ENCODE measurements at regions not wholly inside any gene's neighbourhood (a gene's known extent, or its start where the extent isn't known, plus 50 kb on each side); places are given as distances from the start of the nearest gene placed in this dataset.

GRCh38 chr5:36356915-36357314 is 55.2 kb upstream of the RANBP3L start:
- 20% methylated on average over 2 of the region's 2 CpGs for WGBS (ENCODE audit: insufficient coverage, insufficient replicate concordance, low lambda C conversion rate, missing lambda C conversion rate)
- H3K9me3 ChIP-seq (replicated peaks; ENCODE audit: control insufficient read depth, insufficient read depth, low read length), result no peaks in the 10 kb centered on the region
- no peak overlapping the region for H2AFZ ChIP-seq (ENCODE audit: control insufficient read depth, low read depth, low read length)
- ATAC-seq (no peak), DNase-seq (ENCODE audit: low read depth, low spot score) (no peak), FAIRE-seq (no peak)
- ChIA-PET SMC1A (ENCODE audit: uncharacterized antibody, unreplicated experiment) (no interaction called here), POLR2A (no interaction called here), CTCF (no interaction called here), RAD21 (ENCODE audit: unreplicated experiment) (no interaction called here)
- H3K36me3 ChIP-seq (ENCODE audit: control insufficient read depth in 2 of 2, insufficient read depth in 2 of 2, low read length in 1 of 2), result no peaks in the 10 kb centered on the region
- no peaks in the 10 kb centered on the region; the same call in 1 of the 2 replicates for H3K4me1 ChIP-seq (ENCODE audit: control insufficient read depth, insufficient read depth, low read length)
- no peak overlapping the region for H3K27ac ChIP-seq (ENCODE audit: control insufficient read depth, insufficient read depth)
- H3K4me3 ChIP-seq, result no peak overlapping the region
- H3K9ac ChIP-seq (ENCODE audit: control insufficient read depth, insufficient read depth, low read length), result no peak overlapping the region
- no peaks in the 10 kb centered on the region for H3K79me2 ChIP-seq (ENCODE audit: control insufficient read depth, insufficient read depth, low read length)
- H3K4me2 ChIP-seq (ENCODE audit: control insufficient read depth, insufficient read depth), result no peak overlapping the region
- no TSS peak for BruUV-seq (replicated peaks)
- no peaks in the 10 kb centered on the region for H3K27me3 ChIP-seq (replicated peaks in 1 of 2; ENCODE audit: control insufficient read depth in 2 of 2, insufficient read depth in 2 of 2, low read length in 1 of 2)
- intact Hi-C loops (cut with micrococcal nuclease; ENCODE audit: unreplicated experiment) (no loop called here), in situ Hi-C loops (cut with MboI) (no loop called here)
- TF ChIP-seq CHD2 (IDR thresholded peaks at IDR 0.05; ENCODE audit: borderline replicate concordance, low read depth, low read length) (no peak), KAT2A (conservative IDR thresholded peaks at IDR 0.05; ENCODE audit: control insufficient read depth, low read depth, low read length) (no peak), CBFB (IDR thresholded peaks at IDR 0.05; ENCODE audit: low read depth) (no peak), ETV6 (conservative IDR thresholded peaks at IDR 0.05 in 1 of 2, IDR thresholded peaks at IDR 0.05 in 1 of 2; ENCODE audit: borderline replicate concordance in 1 of 2, low read depth in 1 of 2) (no peak), IKZF1 (conservative IDR thresholded peaks at IDR 0.05) (no peak), DPF2 (IDR thresholded peaks at IDR 0.05) (no peak), SREBF1 (IDR thresholded peaks at IDR 0.05; ENCODE audit: low read length) (no peak), GATAD2B (conservative IDR thresholded peaks at IDR 0.05; ENCODE audit: low read depth) (no peak), NFYB (IDR thresholded peaks at IDR 0.05; ENCODE audit: insufficient read depth, low read depth, low read length) (no peak), PAX5 (IDR thresholded peaks at IDR 0.05; ENCODE audit: borderline replicate concordance, low read depth, low read length) (no peak), MTA3 (IDR thresholded peaks at IDR 0.05; ENCODE audit: borderline replicate concordance, low read length) (no peak), BCLAF1 (IDR thresholded peaks at IDR 0.05) (no peak), E2F4 (IDR thresholded peaks at IDR 0.05; ENCODE audit: low read depth, low read length) (no peak), SREBF2 (IDR thresholded peaks at IDR 0.05; ENCODE audit: low read length) (no peak)
- TF ChIP-seq, protein P1, sequence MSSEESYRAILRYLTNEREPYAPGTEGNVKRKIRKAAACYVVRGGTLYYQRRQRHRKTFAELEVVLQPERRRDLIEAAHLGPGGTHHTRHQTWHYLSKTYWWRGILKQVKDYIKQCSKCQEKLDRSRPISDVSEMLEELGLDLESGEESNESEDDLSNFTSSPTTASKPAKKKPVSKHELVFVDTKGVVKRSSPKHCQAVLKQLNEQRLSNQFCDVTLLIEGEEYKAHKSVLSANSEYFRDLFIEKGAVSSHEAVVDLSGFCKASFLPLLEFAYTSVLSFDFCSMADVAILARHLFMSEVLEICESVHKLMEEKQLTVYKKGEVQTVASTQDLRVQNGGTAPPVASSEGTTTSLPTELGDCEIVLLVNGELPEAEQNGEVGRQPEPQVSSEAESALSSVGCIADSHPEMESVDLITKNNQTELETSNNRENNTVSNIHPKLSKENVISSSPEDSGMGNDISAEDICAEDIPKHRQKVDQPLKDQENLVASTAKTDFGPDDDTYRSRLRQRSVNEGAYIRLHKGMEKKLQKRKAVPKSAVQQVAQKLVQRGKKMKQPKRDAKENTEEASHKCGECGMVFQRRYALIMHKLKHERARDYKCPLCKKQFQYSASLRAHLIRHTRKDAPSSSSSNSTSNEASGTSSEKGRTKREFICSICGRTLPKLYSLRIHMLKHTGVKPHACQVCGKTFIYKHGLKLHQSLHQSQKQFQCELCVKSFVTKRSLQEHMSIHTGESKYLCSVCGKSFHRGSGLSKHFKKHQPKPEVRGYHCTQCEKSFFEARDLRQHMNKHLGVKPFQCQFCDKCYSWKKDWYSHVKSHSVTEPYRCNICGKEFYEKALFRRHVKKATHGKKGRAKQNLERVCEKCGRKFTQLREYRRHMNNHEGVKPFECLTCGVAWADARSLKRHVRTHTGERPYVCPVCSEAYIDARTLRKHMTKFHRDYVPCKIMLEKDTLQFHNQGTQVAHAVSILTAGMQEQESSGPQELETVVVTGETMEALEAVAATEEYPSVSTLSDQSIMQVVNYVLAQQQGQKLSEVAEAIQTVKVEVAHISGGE (CRISPR knock-in tag; IDR thresholded peaks at IDR 0.05), result no peak
- TF ChIP-seq, protein P2, sequence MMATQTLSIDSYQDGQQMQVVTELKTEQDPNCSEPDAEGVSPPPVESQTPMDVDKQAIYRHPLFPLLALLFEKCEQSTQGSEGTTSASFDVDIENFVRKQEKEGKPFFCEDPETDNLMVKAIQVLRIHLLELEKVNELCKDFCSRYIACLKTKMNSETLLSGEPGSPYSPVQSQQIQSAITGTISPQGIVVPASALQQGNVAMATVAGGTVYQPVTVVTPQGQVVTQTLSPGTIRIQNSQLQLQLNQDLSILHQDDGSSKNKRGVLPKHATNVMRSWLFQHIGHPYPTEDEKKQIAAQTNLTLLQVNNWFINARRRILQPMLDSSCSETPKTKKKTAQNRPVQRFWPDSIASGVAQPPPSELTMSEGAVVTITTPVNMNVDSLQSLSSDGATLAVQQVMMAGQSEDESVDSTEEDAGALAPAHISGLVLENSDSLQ (IDR thresholded peaks at IDR 0.05), result no peak
- no peaks in the 10 kb centered on the region for H4K20me1 ChIP-seq (ENCODE audit: control insufficient read depth, insufficient read depth)
